ENCODE measurements at regions not wholly inside any gene's neighbourhood (a gene's known extent, or its start where the extent isn't known, plus 50 kb on each side); places are given as distances from the start of the nearest gene placed in this dataset.

DNA sequence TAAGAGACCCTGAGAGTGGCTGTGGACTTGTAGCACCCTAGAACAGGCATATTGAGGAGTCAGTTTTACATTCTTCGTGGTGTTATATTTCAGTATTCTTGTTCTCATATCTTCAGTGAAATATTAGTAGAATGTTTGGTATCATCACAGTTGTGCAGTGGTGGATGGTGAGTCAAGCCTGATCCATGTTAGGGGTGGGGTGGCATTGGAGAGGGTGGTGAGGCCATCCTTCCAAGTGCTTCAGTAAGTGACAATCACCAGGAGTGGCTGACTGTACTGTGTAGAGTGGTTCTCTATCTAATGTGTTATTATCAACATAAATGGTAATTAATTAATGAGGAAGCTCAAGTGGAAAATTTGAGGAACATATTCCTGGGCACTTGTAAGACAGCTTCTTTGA, 197.7 kb upstream of the SLC16A7 start:
- CTCF ChIA-PET = interaction anchor here (1.2 to 2.1 kb wide), 2 partner anchors 9 to 410 kb away, joined by 3 to 9 read pairs; no protein-coding TSS in a partner anchor
- TF ChIP-seq, protein P1, sequence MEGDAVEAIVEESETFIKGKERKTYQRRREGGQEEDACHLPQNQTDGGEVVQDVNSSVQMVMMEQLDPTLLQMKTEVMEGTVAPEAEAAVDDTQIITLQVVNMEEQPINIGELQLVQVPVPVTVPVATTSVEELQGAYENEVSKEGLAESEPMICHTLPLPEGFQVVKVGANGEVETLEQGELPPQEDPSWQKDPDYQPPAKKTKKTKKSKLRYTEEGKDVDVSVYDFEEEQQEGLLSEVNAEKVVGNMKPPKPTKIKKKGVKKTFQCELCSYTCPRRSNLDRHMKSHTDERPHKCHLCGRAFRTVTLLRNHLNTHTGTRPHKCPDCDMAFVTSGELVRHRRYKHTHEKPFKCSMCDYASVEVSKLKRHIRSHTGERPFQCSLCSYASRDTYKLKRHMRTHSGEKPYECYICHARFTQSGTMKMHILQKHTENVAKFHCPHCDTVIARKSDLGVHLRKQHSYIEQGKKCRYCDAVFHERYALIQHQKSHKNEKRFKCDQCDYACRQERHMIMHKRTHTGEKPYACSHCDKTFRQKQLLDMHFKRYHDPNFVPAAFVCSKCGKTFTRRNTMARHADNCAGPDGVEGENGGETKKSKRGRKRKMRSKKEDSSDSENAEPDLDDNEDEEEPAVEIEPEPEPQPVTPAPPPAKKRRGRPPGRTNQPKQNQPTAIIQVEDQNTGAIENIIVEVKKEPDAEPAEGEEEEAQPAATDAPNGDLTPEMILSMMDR (IDR thresholded peaks at IDR 0.05) = no peak
- no peak for TF ChIP-seq EZH2 (IDR thresholded peaks at IDR 0.05; ENCODE audit: borderline replicate concordance, insufficient read depth, low read depth, low read length, poor library complexity, severe bottlenecking)
- H3K27me3 Mint-ChIP-seq = no peaks in the 10 kb centered on the region

DNA sequence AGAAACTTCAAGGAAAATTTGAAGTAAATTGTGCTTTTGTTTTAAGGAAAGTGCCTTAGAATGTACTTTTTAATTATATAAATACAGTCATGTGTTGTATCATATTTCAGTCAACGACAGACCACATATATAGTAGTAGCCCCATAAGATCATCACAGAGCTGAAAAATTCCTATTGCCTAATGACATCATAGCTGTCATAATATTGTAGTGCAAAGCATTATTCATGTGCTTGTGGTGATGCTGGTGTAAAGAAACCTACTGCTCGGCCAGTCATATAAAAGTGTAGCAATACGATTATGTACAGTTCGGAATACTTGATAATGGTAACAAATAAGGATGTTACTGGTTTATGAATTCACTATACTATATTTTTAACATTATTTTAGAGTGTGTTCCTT, 198.9 kb upstream of the SLC16A7 start:
- H3K4me1 ChIP-seq (ENCODE audit: control insufficient read depth in 2 of 2, insufficient read depth in 2 of 2, low read length in 2 of 2) = no peaks in the 10 kb centered on the region
- ATAC-seq (ENCODE audit: low read depth) (no peak), DNase-seq (no peak)
- ChIA-PET POLR2A (no interaction called here), CTCF (interaction anchor here (0.7 to 2.1 kb wide), 2 partner anchors 10 to 48 kb away, joined by 3 to 9 read pairs; no protein-coding TSS in a partner anchor)
- no peak overlapping the region for H3K4me3 ChIP-seq (ENCODE audit: control extremely low read depth in 1 of 5, extremely low read depth in 1 of 5, insufficient read depth in 1 of 5, low read depth in 2 of 5, low read length in 4 of 5)
- H3K79me2 ChIP-seq (ENCODE audit: control insufficient read depth, insufficient read depth, low read length) = no peaks in the 10 kb centered on the region
- no peak overlapping the region for H3K4me3 Mint-ChIP-seq
- no peaks in the 10 kb centered on the region for H3K9me3 ChIP-seq (ENCODE audit: control extremely low read depth in 1 of 3, control insufficient read depth in 2 of 3, insufficient read depth in 1 of 3, low read length in 2 of 3)
- H3K36me3 ChIP-seq (replicated peaks in 1 of 2; ENCODE audit: control extremely low read depth in 1 of 2, control insufficient read depth in 1 of 2, extremely low read depth in 1 of 2, insufficient read depth in 2 of 2, low read length in 1 of 2) = no peaks in the 10 kb centered on the region
- no peaks in the 10 kb centered on the region for H3K27me3 Mint-ChIP-seq
- H3K27ac Mint-ChIP-seq = no peak overlapping the region
- WGBS (ENCODE audit: insufficient coverage) = no CpG with 5 or more reads among the region's 4 CpGs
- H3K27ac ChIP-seq (ENCODE audit: low read length in 2 of 2) = no peak overlapping the region
- intact Hi-C loops (cut with micrococcal nuclease) = no loop called here
- no peaks in the 10 kb centered on the region for H3K27me3 ChIP-seq (replicated peaks in 1 of 4; ENCODE audit: control extremely low read depth in 1 of 4, control insufficient read depth in 3 of 4, insufficient read depth in 4 of 4, low read length in 3 of 4)
- H3K9ac ChIP-seq (ENCODE audit: low read length) = no peak overlapping the region
- H3K9me3 Mint-ChIP-seq (ENCODE audit: insufficient read depth) = no peaks in the 10 kb centered on the region
- no peak for TF ChIP-seq EZH2 (IDR thresholded peaks at IDR 0.05; ENCODE audit: borderline replicate concordance, insufficient read depth, low read depth, low read length, poor library complexity, severe bottlenecking)
- TF ChIP-seq, protein P1 (IDR thresholded peaks at IDR 0.05) = no peak
- no peak overlapping the region for H2AFZ ChIP-seq (ENCODE audit: insufficient read depth, low read depth, low read length, poor library complexity, severe bottlenecking)
- H3K4me2 ChIP-seq (replicated peaks; ENCODE audit: low read depth, low read length, poor library complexity, severe bottlenecking) = no peak overlapping the region
- H4K20me1 ChIP-seq (ENCODE audit: control insufficient read depth, insufficient read depth, low read length, poor library complexity, severe bottlenecking) = no peaks in the 10 kb centered on the region
- H3K4me1 Mint-ChIP-seq = no peaks in the 10 kb centered on the region

More for the DNA sequence above, 197.7 kb upstream of the SLC16A7 start:
- Histone ChIP-seq H3K79me2 (ENCODE audit: control insufficient read depth, insufficient read depth, low read length) (no peaks in the 10 kb centered on the region), H4K20me1 (ENCODE audit: control insufficient read depth, insufficient read depth, low read length, poor library complexity, severe bottlenecking) (no peaks in the 10 kb centered on the region), H3K27ac (ENCODE audit: low read length in 2 of 2) (no peak overlapping the region), H3K27me3 (replicated peaks in 1 of 4; ENCODE audit: control extremely low read depth in 1 of 4, control insufficient read depth in 3 of 4, insufficient read depth in 4 of 4, low read length in 3 of 4) (peaks cover 0 to 4% (median 0%) of the 10 kb centered on the region in 4 experiments), H3K9me3 (ENCODE audit: control extremely low read depth in 1 of 3, control insufficient read depth in 2 of 3, insufficient read depth in 1 of 3, low read length in 2 of 3) (no peaks in the 10 kb centered on the region), H3K36me3 (replicated peaks in 1 of 2; ENCODE audit: control extremely low read depth in 1 of 2, control insufficient read depth in 1 of 2, extremely low read depth in 1 of 2, insufficient read depth in 2 of 2, low read length in 1 of 2) (no peaks in the 10 kb centered on the region), H3K9ac (ENCODE audit: low read length) (no peak overlapping the region), H3K4me3 (ENCODE audit: control extremely low read depth in 1 of 5, extremely low read depth in 1 of 5, insufficient read depth in 1 of 5, low read depth in 2 of 5, low read length in 4 of 5) (no peak overlapping the region), H3K4me1 (ENCODE audit: control insufficient read depth in 2 of 2, insufficient read depth in 2 of 2, low read length in 2 of 2) (no peaks in the 10 kb centered on the region), H3K4me2 (replicated peaks; ENCODE audit: low read depth, low read length, poor library complexity, severe bottlenecking) (no peak overlapping the region), H2AFZ (ENCODE audit: insufficient read depth, low read depth, low read length, poor library complexity, severe bottlenecking) (no peak overlapping the region)
- intact Hi-C loops (cut with micrococcal nuclease) = no loop called here
- WGBS (ENCODE audit: insufficient coverage) = no CpG with 5 or more reads among the region's 1 CpG
- Mint-ChIP-seq H3K27ac (no peak overlapping the region), H3K4me3 (no peak overlapping the region), H3K4me1 (no peaks in the 10 kb centered on the region), H3K9me3 (ENCODE audit: insufficient read depth) (no peaks in the 10 kb centered on the region)
- POLR2A ChIA-PET = no interaction called here
- ATAC-seq (ENCODE audit: low read depth) (no peak), DNase-seq (no peak)

All from B cell (primary cell).